Nephron (organoid): ENCODE measurements at regions not wholly inside any gene's neighbourhood (a gene's known extent, or its start where the extent isn't known, plus 50 kb on each side); places are given as distances from the start of the nearest gene placed in this dataset.
"Not testable (repeated sequence)": the region's sequence is repeated elsewhere in the genome, so short reads cannot be mapped to it uniquely, and the experiment has no call there.

Experiments used
- H3K27ac Mint-ChIP-seq, 3 experiments: 2 replicates each; pipeline ENCODE4 v1.8.0; 2020; ENCODE audit warnings: mixed read lengths in 3 of 3, mild to moderate bottlenecking in 2 of 3, moderate library complexity in 1 of 3
- H3K27me3 Mint-ChIP-seq: 2 replicates; pipeline ENCODE4 v1.8.0; 2021; ENCODE audit warnings: low read depth, mild to moderate bottlenecking, moderate library complexity, mixed read lengths
- H3K36me3 Mint-ChIP-seq: 2 replicates; pipeline ENCODE4 v1.8.0; 2020; ENCODE audit warnings: low read depth, mixed read lengths
- H3K4me1 Mint-ChIP-seq: 2 replicates; pipeline ENCODE4 v1.8.0; 2020; ENCODE audit warnings: mixed read lengths
- H3K4me3 Mint-ChIP-seq, 3 experiments: 2 replicates each; pipeline ENCODE4 v1.8.0; 2020; ENCODE audit warnings: mild to moderate bottlenecking in 3 of 3, mixed read lengths in 3 of 3, moderate library complexity in 2 of 3
- H3K9me3 Mint-ChIP-seq: 2 replicates; pipeline ENCODE4 v1.8.0; 2020; ENCODE audit warnings: mixed read lengths
- TF ChIP-seq, protein P1 (sequence below), 3 experiments: fragments of 200-600 bp; sonication (generic); IDR thresholded peaks; one replicate each; pipeline ENCODE4 v1.5.0; 2021; ENCODE audit warnings: antibody characterized with exemption in 3 of 3; ENCODE audit not compliant: unreplicated experiment in 3 of 3

DNA sequence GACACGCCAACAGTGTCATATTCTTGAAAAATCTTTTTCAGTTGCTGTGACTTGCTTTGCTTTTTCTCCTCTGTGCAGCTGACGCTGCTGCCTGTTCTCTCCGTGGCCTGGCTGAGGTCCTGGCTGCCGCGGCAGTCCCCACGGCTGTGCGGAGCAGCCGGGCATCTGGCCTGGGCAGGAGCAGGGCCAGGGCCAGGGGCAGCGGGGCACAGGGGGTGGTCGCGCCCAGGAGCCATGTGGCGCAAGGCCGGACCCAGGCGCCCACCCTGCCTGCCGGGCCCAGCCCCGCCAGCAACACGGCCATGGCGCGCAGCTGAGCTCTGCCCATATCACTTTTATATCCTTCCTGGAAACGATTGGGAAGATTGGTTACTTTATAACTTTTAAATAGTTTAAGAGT, 109.4 kb upstream of the ACBD5 start:
- TF ChIP-seq, protein P1, sequence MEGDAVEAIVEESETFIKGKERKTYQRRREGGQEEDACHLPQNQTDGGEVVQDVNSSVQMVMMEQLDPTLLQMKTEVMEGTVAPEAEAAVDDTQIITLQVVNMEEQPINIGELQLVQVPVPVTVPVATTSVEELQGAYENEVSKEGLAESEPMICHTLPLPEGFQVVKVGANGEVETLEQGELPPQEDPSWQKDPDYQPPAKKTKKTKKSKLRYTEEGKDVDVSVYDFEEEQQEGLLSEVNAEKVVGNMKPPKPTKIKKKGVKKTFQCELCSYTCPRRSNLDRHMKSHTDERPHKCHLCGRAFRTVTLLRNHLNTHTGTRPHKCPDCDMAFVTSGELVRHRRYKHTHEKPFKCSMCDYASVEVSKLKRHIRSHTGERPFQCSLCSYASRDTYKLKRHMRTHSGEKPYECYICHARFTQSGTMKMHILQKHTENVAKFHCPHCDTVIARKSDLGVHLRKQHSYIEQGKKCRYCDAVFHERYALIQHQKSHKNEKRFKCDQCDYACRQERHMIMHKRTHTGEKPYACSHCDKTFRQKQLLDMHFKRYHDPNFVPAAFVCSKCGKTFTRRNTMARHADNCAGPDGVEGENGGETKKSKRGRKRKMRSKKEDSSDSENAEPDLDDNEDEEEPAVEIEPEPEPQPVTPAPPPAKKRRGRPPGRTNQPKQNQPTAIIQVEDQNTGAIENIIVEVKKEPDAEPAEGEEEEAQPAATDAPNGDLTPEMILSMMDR (IDR thresholded peaks at IDR 0.05; ENCODE audit: unreplicated experiment in 3 of 3), result no peak
- H3K36me3 Mint-ChIP-seq, result no peaks in the 10 kb centered on the region
- no peak overlapping the region for H3K27ac Mint-ChIP-seq
- H3K9me3 Mint-ChIP-seq, result no peaks in the 10 kb centered on the region
- H3K27me3 Mint-ChIP-seq, result peaks cover 4% of the 10 kb centered on the region
- H3K4me1 Mint-ChIP-seq, result peaks cover 47% of the 10 kb centered on the region
- H3K4me3 Mint-ChIP-seq, result no peak overlapping the region

DNA sequence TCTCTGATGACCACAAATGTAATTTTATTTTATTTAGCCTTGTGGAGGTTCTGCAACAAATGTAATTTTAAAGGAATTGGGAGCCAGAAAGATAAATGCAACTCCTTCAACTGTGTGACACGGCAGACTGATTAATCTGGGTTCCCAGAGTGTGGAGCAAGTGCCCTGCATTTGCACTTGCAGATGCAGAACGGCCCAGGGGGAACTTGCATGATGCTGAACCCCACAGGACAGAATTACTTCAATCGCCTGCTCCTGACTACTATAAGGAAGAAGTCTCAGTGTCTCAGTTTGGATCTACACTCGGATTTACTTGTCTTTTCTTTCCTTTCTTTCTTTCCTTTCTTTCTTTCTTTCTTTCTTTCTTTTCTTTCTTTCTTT, 107.2 kb upstream of the ACBD5 start:
- not testable (repeated sequence) for H3K4me3 Mint-ChIP-seq, H3K36me3 Mint-ChIP-seq, H3K9me3 Mint-ChIP-seq, H3K27me3 Mint-ChIP-seq
- Mint-ChIP-seq H3K27ac (peak overlapping the region in 2 of 3 experiments; percentile 6 to 49), H3K4me1 (peaks cover 27% of the 10 kb centered on the region)

DNA sequence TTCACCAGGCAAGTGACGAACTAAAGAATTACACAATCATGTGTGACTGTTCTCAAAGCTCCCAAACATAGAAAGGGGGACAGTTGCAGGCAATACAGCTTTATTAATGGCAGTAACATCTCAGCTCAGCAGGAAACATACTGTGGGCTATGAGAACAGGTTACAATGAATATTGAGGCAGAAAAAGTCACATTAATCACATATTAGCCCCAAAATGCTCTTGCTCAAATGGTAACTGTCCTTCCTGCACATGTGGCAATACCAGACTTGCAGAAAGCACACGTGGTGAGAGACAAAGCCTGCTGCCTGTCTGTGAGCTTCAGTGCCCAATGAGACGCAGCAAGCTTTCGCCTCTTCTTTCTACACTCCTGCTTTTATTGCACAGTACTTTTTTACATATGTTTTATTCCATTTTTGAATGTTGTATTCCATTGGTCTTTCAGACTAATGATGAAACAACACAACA, 104.9 kb upstream of the ACBD5 start:
- Mint-ChIP-seq H3K4me3 (no peak overlapping the region), H3K4me1 (peaks cover 18% of the 10 kb centered on the region), H3K36me3 (no peaks in the 10 kb centered on the region), H3K9me3 (no peaks in the 10 kb centered on the region), H3K27ac (no peak overlapping the region), H3K27me3 (peaks cover 4% of the 10 kb centered on the region)
- TF ChIP-seq, protein P1 (IDR thresholded peaks at IDR 0.05; ENCODE audit: unreplicated experiment in 3 of 3), result no peak

DNA sequence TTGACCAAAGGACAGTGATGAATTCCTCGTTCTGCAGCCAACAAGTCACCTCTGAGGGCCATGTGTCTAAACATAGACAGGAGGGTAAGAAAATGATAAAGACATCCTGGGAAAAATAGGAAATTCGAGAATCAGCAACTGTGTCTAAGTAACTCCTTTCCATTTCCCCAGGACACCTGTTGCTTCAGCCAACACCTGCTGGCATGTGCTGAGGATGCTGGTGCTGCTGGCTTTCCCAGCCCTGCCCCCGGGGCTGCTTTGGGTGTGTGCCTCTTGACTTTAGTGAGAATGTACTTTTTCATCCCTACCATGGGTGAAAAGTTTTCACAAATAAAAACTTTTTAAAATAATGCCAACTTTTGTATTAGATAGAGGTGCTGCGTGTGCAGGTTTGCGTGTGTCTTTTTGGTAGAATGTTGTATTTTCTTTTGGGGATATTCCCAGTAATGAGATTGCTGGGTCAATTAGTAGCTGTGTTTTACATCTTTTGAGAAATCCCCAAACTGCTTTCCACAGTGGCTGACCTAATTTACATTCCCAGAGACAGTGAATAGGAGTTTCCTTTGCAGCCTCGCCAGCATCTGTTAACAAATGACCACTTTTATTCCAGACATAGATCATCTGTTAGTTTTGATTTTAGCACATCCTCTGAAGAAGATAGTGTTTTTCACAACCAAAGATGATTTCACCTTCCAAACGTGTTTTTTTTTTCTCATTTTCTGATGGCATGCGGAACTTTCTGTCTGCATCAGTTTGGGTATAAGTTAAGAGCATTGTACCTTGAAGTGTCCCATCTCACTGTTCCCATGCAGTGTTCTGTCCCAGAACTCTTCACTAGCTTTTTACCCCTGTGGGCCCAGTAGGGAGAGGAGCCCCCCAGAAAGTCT, 104.2 kb upstream of the ACBD5 start:
- peaks cover 17% of the 10 kb centered on the region for H3K4me1 Mint-ChIP-seq

GRCh38 chr10:27341001-27341400, 100.4 kb upstream of the ACBD5 start:
- H3K27me3 Mint-ChIP-seq, result peaks cover 4% of the 10 kb centered on the region
- peaks cover 7% of the 10 kb centered on the region for H3K4me1 Mint-ChIP-seq
- H3K36me3 Mint-ChIP-seq, result no peaks in the 10 kb centered on the region

More for the DNA sequence above, 104.2 kb upstream of the ACBD5 start:
- Mint-ChIP-seq H3K27me3 (peaks cover 4% of the 10 kb centered on the region), H3K27ac (no peak overlapping the region), H3K9me3 (no peaks in the 10 kb centered on the region), H3K4me3 (no peak overlapping the region), H3K36me3 (no peaks in the 10 kb centered on the region)
- TF ChIP-seq, protein P1 (IDR thresholded peaks at IDR 0.05; ENCODE audit: unreplicated experiment in 3 of 3), result no peak

GRCh38 chr10:27335246-27335645, 94.6 kb upstream of the ACBD5 start:
- H3K9me3 Mint-ChIP-seq, H3K4me1 Mint-ChIP-seq, H3K36me3 Mint-ChIP-seq, H3K27ac Mint-ChIP-seq, H3K4me3 Mint-ChIP-seq, H3K27me3 Mint-ChIP-seq: not testable (repeated sequence)

More at GRCh38 chr10:27341001-27341400, 100.4 kb upstream of the ACBD5 start:
- TF ChIP-seq, protein P1 (IDR thresholded peaks at IDR 0.05; ENCODE audit: unreplicated experiment in 3 of 3), result no peak
- H3K4me3 Mint-ChIP-seq, result no peak overlapping the region
- no peaks in the 10 kb centered on the region for H3K9me3 Mint-ChIP-seq
- H3K27ac Mint-ChIP-seq, result no peak overlapping the region

DNA sequence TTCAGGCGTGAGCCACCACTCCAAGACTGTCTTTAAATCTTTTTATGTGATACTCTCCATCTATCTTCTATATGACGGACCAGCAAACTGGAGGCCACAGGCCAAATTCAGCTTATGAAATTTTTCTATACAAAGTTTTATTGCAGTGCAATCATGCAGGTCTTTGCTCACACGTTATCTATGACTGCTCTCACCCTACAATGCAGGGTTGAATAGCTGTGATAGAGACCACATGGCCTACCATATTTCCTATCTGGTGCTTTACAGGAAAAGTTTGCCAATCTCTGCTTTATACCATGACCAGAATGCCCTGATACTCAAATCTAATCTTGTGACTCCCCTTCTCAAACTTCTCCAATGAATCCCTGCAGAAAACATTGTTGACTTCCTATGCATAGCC, 89.5 kb upstream of the ACBD5 start:
- no peaks in the 10 kb centered on the region for H3K36me3 Mint-ChIP-seq
- no peak overlapping the region for H3K4me3 Mint-ChIP-seq
- H3K9me3 Mint-ChIP-seq, result no peaks in the 10 kb centered on the region
- H3K4me1 Mint-ChIP-seq, result no peaks in the 10 kb centered on the region
- H3K27ac Mint-ChIP-seq, result no peak overlapping the region
- TF ChIP-seq, protein P1 (IDR thresholded peaks at IDR 0.05; ENCODE audit: unreplicated experiment in 3 of 3), result no peak
- H3K27me3 Mint-ChIP-seq, result no peaks in the 10 kb centered on the region
